ENCODE measurements at regions not wholly inside any gene's neighbourhood (a gene's known extent, or its start where the extent isn't known, plus 50 kb on each side); places are given as distances from the start of the nearest gene placed in this dataset.

DNA sequence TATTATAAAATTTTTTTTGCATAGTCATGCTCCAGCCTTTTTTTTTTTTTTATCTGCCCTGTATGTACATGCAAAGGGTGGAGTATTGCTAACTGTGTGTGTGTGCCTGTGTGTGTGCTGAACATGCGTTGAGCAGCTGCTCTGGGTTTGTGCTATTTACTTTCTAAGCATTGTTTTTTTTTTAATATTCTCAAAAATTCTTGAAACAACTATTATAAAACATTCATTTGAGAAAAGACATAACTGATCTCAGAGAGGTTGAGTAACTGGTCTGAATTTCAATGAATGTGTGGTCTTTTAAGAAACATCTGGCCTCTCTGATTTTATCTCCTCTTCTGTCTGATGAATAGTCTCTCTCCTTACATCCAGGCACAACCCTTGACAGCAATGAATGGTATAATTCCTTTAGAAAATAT lies 366.0 kb upstream of the SLC14A2 start:
- RAD21 ChIA-PET (ENCODE audit: unreplicated experiment): no interaction called here
- SMC1A ChIA-PET (ENCODE audit: uncharacterized antibody, unreplicated experiment): interaction anchor here (1.2 kb wide), 1 partner anchor 648 kb away, joined by 3 read pairs; no protein-coding TSS in a partner anchor
- Histone ChIP-seq H4K20me1 (ENCODE audit: control insufficient read depth, insufficient read depth) (no peaks in the 10 kb centered on the region), H3K4me1 (ENCODE audit: control insufficient read depth, insufficient read depth, low read length) (no peaks in the 10 kb centered on the region), H3K4me3 (no peak overlapping the region), H3K27ac (ENCODE audit: control insufficient read depth, insufficient read depth) (no peak overlapping the region), H3K9me3 (replicated peaks; ENCODE audit: control insufficient read depth, insufficient read depth, low read length) (no peaks in the 10 kb centered on the region), H2AFZ (ENCODE audit: control insufficient read depth, low read depth, low read length) (no peak overlapping the region), H3K79me2 (ENCODE audit: control insufficient read depth, insufficient read depth, low read length) (no peaks in the 10 kb centered on the region), H3K9ac (ENCODE audit: control insufficient read depth, insufficient read depth, low read length) (no peak overlapping the region), H3K4me2 (ENCODE audit: control insufficient read depth, insufficient read depth) (no peak overlapping the region), H3K36me3 (ENCODE audit: control insufficient read depth in 2 of 2, insufficient read depth in 2 of 2, low read length in 1 of 2) (no peaks in the 10 kb centered on the region), H3K27me3 (replicated peaks in 1 of 2; ENCODE audit: control insufficient read depth in 2 of 2, insufficient read depth in 2 of 2, low read length in 1 of 2) (no peaks in the 10 kb centered on the region; a peak in 1 of 4 replicates)
- no peak for DNase-seq (ENCODE audit: low read depth, low spot score)
- no TSS peak for BruUV-seq (replicated peaks)
- intact Hi-C loops (cut with micrococcal nuclease; ENCODE audit: unreplicated experiment): no loop called here
- in situ Hi-C loops (cut with MboI): no loop called here
- CTCF ChIA-PET: interaction anchor here (1.0 to 1.3 kb wide), 2 partner anchors 36 to 131 kb away, joined by 3 to 6 read pairs; no protein-coding TSS in a partner anchor
- WGBS (ENCODE audit: insufficient coverage, insufficient replicate concordance, low lambda C conversion rate, missing lambda C conversion rate): 73% methylated on average over 1 of the region's 1 CpG
- no peak for FAIRE-seq
- ATAC-seq: no peak
- TF ChIP-seq POLR2A (IDR thresholded peaks at IDR 0.05; ENCODE audit: low read depth, low read length): no peak
- TF ChIP-seq JUNB (IDR thresholded peaks at IDR 0.05): no peak
- no peak for TF ChIP-seq YY1 (IDR thresholded peaks at IDR 0.05; ENCODE audit: low read depth, low read length)
- TF ChIP-seq BRCA1 (IDR thresholded peaks at IDR 0.05; ENCODE audit: low read depth, low read length): no peak
- TF ChIP-seq HDAC6 (IDR thresholded peaks at IDR 0.05; ENCODE audit: unreplicated experiment): no peak
- TF ChIP-seq PML (IDR thresholded peaks at IDR 0.05; ENCODE audit: low read length): no peak
- no peak for TF ChIP-seq GATAD2B (conservative IDR thresholded peaks at IDR 0.05; ENCODE audit: low read depth)
- no peak for TF ChIP-seq MTA2 (IDR thresholded peaks at IDR 0.05; ENCODE audit: low read depth)
- no peak for TF ChIP-seq IRF5 (IDR thresholded peaks at IDR 0.05; ENCODE audit: borderline replicate concordance)
- TF ChIP-seq, protein P1, sequence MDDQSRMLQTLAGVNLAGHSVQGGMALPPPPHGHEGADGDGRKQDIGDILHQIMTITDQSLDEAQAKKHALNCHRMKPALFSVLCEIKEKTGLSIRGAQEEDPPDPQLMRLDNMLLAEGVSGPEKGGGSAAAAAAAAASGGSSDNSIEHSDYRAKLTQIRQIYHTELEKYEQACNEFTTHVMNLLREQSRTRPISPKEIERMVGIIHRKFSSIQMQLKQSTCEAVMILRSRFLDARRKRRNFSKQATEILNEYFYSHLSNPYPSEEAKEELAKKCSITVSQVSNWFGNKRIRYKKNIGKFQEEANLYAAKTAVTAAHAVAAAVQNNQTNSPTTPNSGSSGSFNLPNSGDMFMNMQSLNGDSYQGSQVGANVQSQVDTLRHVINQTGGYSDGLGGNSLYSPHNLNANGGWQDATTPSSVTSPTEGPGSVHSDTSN (IDR thresholded peaks at IDR 0.05; ENCODE audit: insufficient replicate concordance, low read depth, low read length): no peak
- no peak for TF ChIP-seq RAD51 (IDR thresholded peaks at IDR 0.05)
- TF ChIP-seq NFIC (IDR thresholded peaks at IDR 0.05; ENCODE audit: low read depth, low read length): no peak
- POLR2A ChIA-PET: no interaction called here

All from GM12878 (cell line).